GM12878 (cell line): ENCODE measurements at regions not wholly inside any gene's neighbourhood (a gene's known extent, or its start where the extent isn't known, plus 50 kb on each side); places are given as distances from the start of the nearest gene placed in this dataset.

Source experiments
- ATAC-seq: fragments of 200-7000 bp; cut with Tn5 transposase; 3 replicates; pipeline ENCODE4 v1.9.1; 2020; ENCODE audit warnings: mild to moderate bottlenecking, moderate library complexity
- BruUV-seq: library from RNA; stranded (reverse); fragments of 400-500 nt; replicated peaks from 2 replicates; lab custom pipeline; 2021; lab: Mats Ljungman, UMichigan
- CTCF ChIA-PET: fragments of 300-600 bp; sonication (Branson Sonifier 250); formaldehyde crosslinking; extraction: SDS; loops from one replicate; lab custom pipeline; 2021; ENCODE audit warnings: inconsistent platforms; lab: Yijun Ruan, JAX
- POLR2A ChIA-PET: fragments of 350-600 bp; formaldehyde crosslinking; extraction: SDS; loops from one replicate; lab custom pipeline; 2021; ENCODE audit warnings: inconsistent platforms; lab: Charles Lee
- RAD21 ChIA-PET: fragments of 300-600 bp; sonication (Branson Sonifier 250); formaldehyde crosslinking; loops from one replicate; lab custom pipeline; 2023; ENCODE audit warnings: antibody characterized with exemption; ENCODE audit not compliant: unreplicated experiment; lab: Charles Lee
- SMC1A ChIA-PET: fragments of 300-600 bp; sonication (Branson Sonifier 250); formaldehyde crosslinking; loops from one replicate; lab custom pipeline; 2023; ENCODE audit not compliant: unreplicated experiment, uncharacterized antibody; lab: Charles Lee
- DNase-seq: peaks from one replicate; pipeline ENCODE4 v3.0.0-alpha.2; 2011; ENCODE audit warnings: low read depth, low spot score
- FAIRE-seq: peaks from 3 replicates; lab custom pipeline; 2011; peaks lifted over from hg19 to GRCh38; lab: Jason Lieb, UNC
- H2AFZ ChIP-seq: 2 replicates; pipeline ENCODE4 v1.6.0; 2011; ENCODE audit warnings: low read depth, low read length, control low read depth; ENCODE audit not compliant: control insufficient read depth
- H3K27ac ChIP-seq: 2 replicates; pipeline ENCODE4 v1.5.1; 2011; ENCODE audit warnings: control low read depth; ENCODE audit not compliant: control insufficient read depth, insufficient read depth
- H3K27me3 ChIP-seq, 2 experiments: replicated peaks in 1 of 2; 2 replicates each; pipeline versions ENCODE4 v1.6.0 to v1.6.1; 2011; ENCODE audit warnings: low read length in 1 of 2; ENCODE audit not compliant: control insufficient read depth in 2 of 2, insufficient read depth in 2 of 2
- H3K36me3 ChIP-seq, 2 experiments: 2 replicates each; pipeline ENCODE4 v1.5.1; 2011; ENCODE audit warnings: low read length in 1 of 2; ENCODE audit not compliant: control insufficient read depth in 2 of 2, insufficient read depth in 2 of 2
- H3K4me1 ChIP-seq: 2 replicates; pipeline ENCODE4 v1.6.1; 2011; ENCODE audit warnings: mild to moderate bottlenecking, low read length, moderate library complexity, mixed read lengths; ENCODE audit not compliant: control insufficient read depth, insufficient read depth
- H3K4me2 ChIP-seq: 2 replicates; pipeline ENCODE4 v1.6.0; 2011; ENCODE audit warnings: control low read depth; ENCODE audit not compliant: control insufficient read depth, insufficient read depth
- H3K4me3 ChIP-seq: fragments of 200-600 bp; sonication (generic); 2 replicates; pipeline ENCODE4 v1.5.1; 2016
- H3K79me2 ChIP-seq: 2 replicates; pipeline ENCODE4 v1.6.0; 2011; ENCODE audit warnings: low read length; ENCODE audit not compliant: control insufficient read depth, insufficient read depth
- H3K9ac ChIP-seq: 2 replicates; pipeline ENCODE4 v1.8.0; 2011; ENCODE audit warnings: low read length, control low read depth, mixed read lengths; ENCODE audit not compliant: control insufficient read depth, insufficient read depth
- H3K9me3 ChIP-seq: replicated peaks from 3 replicates; pipeline ENCODE4 v1.5.1; 2011; ENCODE audit warnings: mild to moderate bottlenecking, low read length; ENCODE audit not compliant: control insufficient read depth, insufficient read depth
- H4K20me1 ChIP-seq: 2 replicates; pipeline ENCODE4 v1.6.0; 2011; ENCODE audit not compliant: control insufficient read depth, insufficient read depth
- BHLHE40 ChIP-seq, 2 experiments: fragments of 450-650 bp in 1 of 2; IDR thresholded peaks; 2 replicates each; pipeline ENCODE4 v1.6.1; 2011 to 2017; ENCODE audit warnings: low read depth in 2 of 2, borderline replicate concordance in 1 of 2, improper control_type of control experiment in 1 of 2, low read length in 1 of 2, mild to moderate bottlenecking in 1 of 2
- EGR1 ChIP-seq, 2 experiments: IDR thresholded peaks; 1 replicate in 1 of 2; 2 replicates in 1 of 2; pipeline ENCODE4 v1.6.1; 2011 to 2012; ENCODE audit warnings: low read depth in 2 of 2, low read length in 2 of 2, borderline replicate concordance in 1 of 2, mild to moderate bottlenecking in 1 of 2, moderate library complexity in 1 of 2
- GABPA ChIP-seq: IDR thresholded peaks from 2 replicates; pipeline ENCODE4 v1.6.1; 2014; ENCODE audit warnings: antibody characterized with exemption, low read depth, mild to moderate bottlenecking, inconsistent platforms
- MEF2B ChIP-seq: fragments of 450-650 bp; IDR thresholded peaks from 2 replicates; pipeline ENCODE4 v1.6.1; 2018; ENCODE audit warnings: mild to moderate bottlenecking, moderate library complexity; ENCODE audit not compliant: partially characterized antibody, poor library complexity, severe bottlenecking
- NFYA ChIP-seq: IDR thresholded peaks from 2 replicates; pipeline ENCODE4 v1.6.1; 2011; ENCODE audit warnings: low read depth, mild to moderate bottlenecking, low read length, improper control_type of control experiment, borderline replicate concordance
- SIN3A ChIP-seq: IDR thresholded peaks from 2 replicates; pipeline ENCODE4 v1.6.1; 2012; ENCODE audit warnings: low read depth, low read length, improper control_type of control experiment
- SREBF2 ChIP-seq: IDR thresholded peaks from 2 replicates; pipeline ENCODE4 v1.6.1; 2012; ENCODE audit warnings: mild to moderate bottlenecking, low read length
- TCF3 ChIP-seq: IDR thresholded peaks from 2 replicates; pipeline ENCODE4 v1.6.1; 2012; ENCODE audit warnings: low read depth, mild to moderate bottlenecking, low read length, borderline replicate concordance; ENCODE audit not compliant: insufficient read depth
- TCF7 ChIP-seq: IDR thresholded peaks from 2 replicates; pipeline ENCODE4 v1.6.1; 2014; ENCODE audit warnings: antibody characterized with exemption, borderline replicate concordance
- YBX1 ChIP-seq: fragments of 450-650 bp; IDR thresholded peaks from 2 replicates; pipeline ENCODE4 v1.6.1; 2016; ENCODE audit warnings: antibody characterized with exemption
- YY1 ChIP-seq: IDR thresholded peaks from 2 replicates; pipeline ENCODE4 v1.6.1; 2011; ENCODE audit warnings: low read depth, mild to moderate bottlenecking, low read length
- ZNF592 ChIP-seq: fragments of 450-650 bp; IDR thresholded peaks from 2 replicates; pipeline ENCODE4 v1.6.1; 2017; ENCODE audit warnings: mild to moderate bottlenecking, moderate library complexity
- WGBS: methylation state at CpG from one replicate; pipeline ENCODE4 v1.1.6; 2016; ENCODE audit warnings: low lambda C conversion rate; ENCODE audit not compliant: insufficient replicate concordance, insufficient coverage; ENCODE audit errors: missing lambda C conversion rate; 5-methylcytosine and 5-hydroxymethylcytosine counted together
- in situ Hi-C: fragments of 300-500 bp; cut with MboI; formaldehyde crosslinking; loops from 9 replicates; pipeline ENCODE4 v1.14.3; 2018; ENCODE audit warnings: mixed read lengths
- intact Hi-C: fragments of 100-400 bp; cut with micrococcal nuclease; formaldehyde crosslinking; loops from one replicate; pipeline ENCODE4 v1.14.2; 2022; ENCODE audit not compliant: unreplicated experiment

GRCh38 chr10:32144817-32145688 is 88.8 kb upstream of the KIF5B start:
- no peak overlapping the region for H3K27ac ChIP-seq
- H3K4me2 ChIP-seq = no peak overlapping the region
- no peaks in the 10 kb centered on the region for H3K36me3 ChIP-seq
- peaks cover 8% of the 10 kb centered on the region for H3K4me1 ChIP-seq
- H3K27me3 ChIP-seq = no peaks in the 10 kb centered on the region
- no peak for ATAC-seq
- no peaks in the 10 kb centered on the region for H4K20me1 ChIP-seq
- no peak for TF ChIP-seq ZNF592
- no peak for TF ChIP-seq GABPA
- TF ChIP-seq SIN3A = no peak
- TF ChIP-seq TCF3 = no peak
- TF ChIP-seq SREBF2 = no peak
- TF ChIP-seq MEF2B = no peak
- TF ChIP-seq EGR1 (IDR thresholded peaks at IDR 0.05; ENCODE audit: borderline replicate concordance in 1 of 2, low read depth in 2 of 2, low read length in 2 of 2) = no peak
- no peak for TF ChIP-seq TCF7
- TF ChIP-seq YY1 = no peak
- TF ChIP-seq YBX1 = no peak
- TF ChIP-seq NFYA = no peak
- TF ChIP-seq BHLHE40 (IDR thresholded peaks at IDR 0.05; ENCODE audit: borderline replicate concordance in 1 of 2, low read depth in 2 of 2, low read length in 1 of 2) = no peak
- TF ChIP-seq, all 136 proteins: peak for 0
- no peak for FAIRE-seq
- Histone ChIP-seq H2AFZ (no peak overlapping the region), H3K4me3 (no peak overlapping the region), H3K9me3 (no peaks in the 10 kb centered on the region), H3K9ac (no peak overlapping the region), H3K79me2 (no peaks in the 10 kb centered on the region)
- intact Hi-C loops (no loop called here), in situ Hi-C loops (no loop called here)
- no TSS peak for BruUV-seq
- RAD21 ChIA-PET = no interaction called here
- SMC1A ChIA-PET = no interaction called here
- 62% methylated on average over 10 of the region's 10 CpGs for WGBS
- CTCF ChIA-PET = no interaction called here
- POLR2A ChIA-PET = no interaction called here
- no peak for DNase-seq
